SH-SY5Y (cell line): ENCODE measurements at regions not wholly inside any gene's neighbourhood (a gene's known extent, or its start where the extent isn't known, plus 50 kb on each side); places are given as distances from the start of the nearest gene placed in this dataset.

Experiments
- GATA2 ChIP-seq: IDR thresholded peaks from 2 replicates; pipeline ENCODE4 v1.6.1; 2011; ENCODE audit warnings: mild to moderate bottlenecking, low read depth, low read length
- GATA3 ChIP-seq: IDR thresholded peaks from 2 replicates; pipeline ENCODE4 v1.6.1; 2011; ENCODE audit warnings: low read depth, mild to moderate bottlenecking, low read length, moderate library complexity

- TF ChIP-seq GATA3 (no peak), GATA2 (no peak)
Observed at GRCh38 chr13:78183732-78184131, 265.1 kb upstream of the EDNRB start.
